ENCODE measurements at regions not wholly inside any gene's neighbourhood (a gene's known extent, or its start where the extent isn't known, plus 50 kb on each side); places are given as distances from the start of the nearest gene placed in this dataset.

DNA sequence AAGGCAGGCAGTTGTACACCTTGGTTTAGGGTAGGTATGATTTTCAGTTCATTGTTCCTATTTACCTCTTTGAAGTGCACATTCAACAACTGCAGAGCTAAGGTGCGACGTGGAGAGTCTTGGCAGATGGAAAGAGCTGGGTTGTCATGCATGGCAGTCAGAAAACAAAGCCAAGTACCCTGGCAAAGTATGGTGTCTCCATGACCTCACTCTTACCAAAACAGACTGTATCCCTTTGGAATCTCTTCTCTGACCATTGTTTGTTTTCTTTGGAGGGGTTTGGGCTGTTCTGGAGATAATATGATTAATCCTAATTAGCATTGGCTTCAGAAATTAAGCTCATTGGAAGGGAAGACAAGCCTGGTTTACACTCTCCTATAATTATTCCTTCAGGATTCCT, 665.7 kb downstream of the DNAH5 start:
- Mint-ChIP-seq H3K36me3 (ENCODE audit: low read depth) (no peaks in the 10 kb centered on the region), H3K4me1 (no peaks in the 10 kb centered on the region), H3K9me3 (no peaks in the 10 kb centered on the region), H3K27ac (no peak overlapping the region), H3K27me3 (ENCODE audit: insufficient read depth, low read depth, poor library complexity) (no peaks in the 10 kb centered on the region), H3K4me3 (no peak overlapping the region)
- Histone ChIP-seq H3K4me2 (no peak overlapping the region), H4K20me1 (replicated peaks; ENCODE audit: insufficient read depth) (no peaks in the 10 kb centered on the region), H3F3A (replicated peaks; ENCODE audit: low read depth) (no peaks in the 10 kb centered on the region), H3K27me3 (ENCODE audit: insufficient read depth) (no peaks in the 10 kb centered on the region), H3K79me2 (replicated peaks; ENCODE audit: insufficient read depth) (no peaks in the 10 kb centered on the region), H3K4me3 (no peak overlapping the region), H2AFZ (no peak overlapping the region), H3K27ac (ENCODE audit: low read depth) (no peak overlapping the region), H3K9me2 (ENCODE audit: insufficient read depth) (peaks cover 8% of the 10 kb centered on the region; the same call in 1 of the 2 replicates), H3K36me3 (ENCODE audit: insufficient read depth) (no peaks in the 10 kb centered on the region), H3K4me1 (ENCODE audit: insufficient read depth) (no peaks in the 10 kb centered on the region)
- DNase-seq (ENCODE audit: low spot score) (no peak), ATAC-seq (no peak)
- TF ChIP-seq ZNF331 (CRISPR knock-in tag; IDR thresholded peaks at IDR 0.05; ENCODE audit: low read depth) (no peak), NANOG (IDR thresholded peaks at IDR 0.05; ENCODE audit: borderline replicate concordance) (no peak), EZH2phosphoT487 (IDR thresholded peaks at IDR 0.05; ENCODE audit: unreplicated experiment) (no peak), JUNB (IDR thresholded peaks at IDR 0.05; ENCODE audit: unreplicated experiment) (no peak), REST (IDR thresholded peaks at IDR 0.05; ENCODE audit: unreplicated experiment) (no peak), ZNF114 (CRISPR knock-in tag; IDR thresholded peaks at IDR 0.05) (no peak), POLR2AphosphoS5 (IDR thresholded peaks at IDR 0.05; ENCODE audit: low read depth) (no peak)
- TF ChIP-seq, protein P1, sequence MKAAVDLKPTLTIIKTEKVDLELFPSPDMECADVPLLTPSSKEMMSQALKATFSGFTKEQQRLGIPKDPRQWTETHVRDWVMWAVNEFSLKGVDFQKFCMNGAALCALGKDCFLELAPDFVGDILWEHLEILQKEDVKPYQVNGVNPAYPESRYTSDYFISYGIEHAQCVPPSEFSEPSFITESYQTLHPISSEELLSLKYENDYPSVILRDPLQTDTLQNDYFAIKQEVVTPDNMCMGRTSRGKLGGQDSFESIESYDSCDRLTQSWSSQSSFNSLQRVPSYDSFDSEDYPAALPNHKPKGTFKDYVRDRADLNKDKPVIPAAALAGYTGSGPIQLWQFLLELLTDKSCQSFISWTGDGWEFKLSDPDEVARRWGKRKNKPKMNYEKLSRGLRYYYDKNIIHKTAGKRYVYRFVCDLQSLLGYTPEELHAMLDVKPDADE (IDR thresholded peaks at IDR 0.05) = no peak

- Mint-ChIP-seq H3K4me3 (no peak overlapping the region), H3K9me3 (no peaks in the 10 kb centered on the region), H3K27me3 (ENCODE audit: insufficient read depth, low read depth, poor library complexity) (no peaks in the 10 kb centered on the region), H3K27ac (no peak overlapping the region), H3K36me3 (ENCODE audit: low read depth) (no peaks in the 10 kb centered on the region), H3K4me1 (no peaks in the 10 kb centered on the region)
- TF ChIP-seq REST (IDR thresholded peaks at IDR 0.05; ENCODE audit: unreplicated experiment) = no peak
- TF ChIP-seq, protein P2, sequence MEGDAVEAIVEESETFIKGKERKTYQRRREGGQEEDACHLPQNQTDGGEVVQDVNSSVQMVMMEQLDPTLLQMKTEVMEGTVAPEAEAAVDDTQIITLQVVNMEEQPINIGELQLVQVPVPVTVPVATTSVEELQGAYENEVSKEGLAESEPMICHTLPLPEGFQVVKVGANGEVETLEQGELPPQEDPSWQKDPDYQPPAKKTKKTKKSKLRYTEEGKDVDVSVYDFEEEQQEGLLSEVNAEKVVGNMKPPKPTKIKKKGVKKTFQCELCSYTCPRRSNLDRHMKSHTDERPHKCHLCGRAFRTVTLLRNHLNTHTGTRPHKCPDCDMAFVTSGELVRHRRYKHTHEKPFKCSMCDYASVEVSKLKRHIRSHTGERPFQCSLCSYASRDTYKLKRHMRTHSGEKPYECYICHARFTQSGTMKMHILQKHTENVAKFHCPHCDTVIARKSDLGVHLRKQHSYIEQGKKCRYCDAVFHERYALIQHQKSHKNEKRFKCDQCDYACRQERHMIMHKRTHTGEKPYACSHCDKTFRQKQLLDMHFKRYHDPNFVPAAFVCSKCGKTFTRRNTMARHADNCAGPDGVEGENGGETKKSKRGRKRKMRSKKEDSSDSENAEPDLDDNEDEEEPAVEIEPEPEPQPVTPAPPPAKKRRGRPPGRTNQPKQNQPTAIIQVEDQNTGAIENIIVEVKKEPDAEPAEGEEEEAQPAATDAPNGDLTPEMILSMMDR (conservative IDR thresholded peaks at IDR 0.05; ENCODE audit: low read depth in 2 of 2) = peak; percentile 39 to 67
- Histone ChIP-seq H3K27ac (ENCODE audit: low read depth) (no peak overlapping the region), H4K20me1 (replicated peaks; ENCODE audit: insufficient read depth) (no peaks in the 10 kb centered on the region), H3K4me1 (ENCODE audit: insufficient read depth) (no peaks in the 10 kb centered on the region), H3K9me2 (ENCODE audit: insufficient read depth) (peaks cover 8% of the 10 kb centered on the region; the same call in 1 of the 2 replicates), H3K36me3 (ENCODE audit: insufficient read depth) (no peaks in the 10 kb centered on the region), H3K4me2 (no peak overlapping the region), H2AFZ (no peak overlapping the region), H3F3A (replicated peaks; ENCODE audit: low read depth) (no peaks in the 10 kb centered on the region), H3K27me3 (ENCODE audit: insufficient read depth) (no peaks in the 10 kb centered on the region), H3K79me2 (replicated peaks; ENCODE audit: insufficient read depth) (no peaks in the 10 kb centered on the region), H3K4me3 (no peak overlapping the region)
- ATAC-seq (no peak), DNase-seq (ENCODE audit: low spot score) (peak; percentile 59)
Observed at GRCh38 chr5:13278148-13278547, 666.3 kb downstream of the DNAH5 start.

Measured in GM23338 (cell line).